ENCODE measurements at regions not wholly inside any gene's neighbourhood (a gene's known extent, or its start where the extent isn't known, plus 50 kb on each side); places are given as distances from the start of the nearest gene placed in this dataset.

- Histone ChIP-seq H3K79me2 (ENCODE audit: control insufficient read depth, insufficient read depth, low read length) (no peaks in the 10 kb centered on the region), H3K27ac (ENCODE audit: insufficient read depth, low read depth, low read length) (no peak overlapping the region), H2AFZ (ENCODE audit: low read depth, low read length) (no peak overlapping the region), H3K4me2 (ENCODE audit: insufficient read depth, low read length) (no peak overlapping the region), H3K27me3 (ENCODE audit: control insufficient read depth in 2 of 2, insufficient read depth in 2 of 2, low read length in 2 of 2) (no peaks in the 10 kb centered on the region), H3K9ac (replicated peaks; ENCODE audit: extremely low read depth, insufficient read depth, low read length) (no peak overlapping the region), H3K4me3 (replicated peaks in 1 of 3; ENCODE audit: insufficient read depth in 1 of 3, low read depth in 1 of 3, low read length in 3 of 3) (no peak overlapping the region), H4K20me1 (replicated peaks; ENCODE audit: control insufficient read depth, extremely low read depth, insufficient read depth, low read length) (no peaks in the 10 kb centered on the region), H3K4me1 (ENCODE audit: control insufficient read depth, extremely low read depth, insufficient read depth, low read length) (no peaks in the 10 kb centered on the region), H3K36me3 (ENCODE audit: control insufficient read depth in 2 of 2, extremely low read depth in 1 of 2, insufficient read depth in 2 of 2, low read length in 2 of 2) (no peaks in the 10 kb centered on the region), H3K9me1 (replicated peaks; ENCODE audit: control insufficient read depth, extremely low read depth, insufficient read depth, low read length) (no peaks in the 10 kb centered on the region), H3K9me3 (replicated peaks; ENCODE audit: control insufficient read depth, insufficient read depth, low read length) (peaks cover 2% of the 10 kb centered on the region)
- intact Hi-C loops (cut with micrococcal nuclease) (loop anchor here (1.0 to 5.0 kb wide), 5 partner anchors 422 to 830 kb away; partner anchors contain the start of genes KIF18A and METTL15), dilution Hi-C loops (cut with MboI; ENCODE audit: extremely low pct_ligation_motif_present, low sequenced_read_pairs) (no loop called here)
- CTCF ChIA-PET, result interaction anchor here (0.6 to 5.8 kb wide), 70 partner anchors 10 to 878 kb away, joined by 3 to 168 read pairs (median 4); partner anchors contain the start of genes BDNF, KIF18A and METTL15
- POLR2A ChIA-PET, result interaction anchor here (0.9 kb wide), 1 partner anchor 830 kb away, joined by 3 read pairs; no protein-coding TSS in a partner anchor
- no TSS peak for BruUV-seq (replicated peaks)
- peak; percentile 65 for DNase-seq (ENCODE audit: low read depth, low spot score)
- no peak for TF ChIP-seq POLR2AphosphoS5 (IDR thresholded peaks at IDR 0.05; ENCODE audit: insufficient read depth, low read depth, low read length)
- TF ChIP-seq CTCF (IDR thresholded peaks at IDR 0.05; ENCODE audit: extremely low read depth in 1 of 2, insufficient read depth in 1 of 2, low read depth in 1 of 2, low read length in 2 of 2), result peak; percentile 15 to 25
- no peak for FAIRE-seq
Measured at GRCh38 chr11:28529540-28530410, 421.6 kb downstream of the METTL15 start.

- H3K79me2 ChIP-seq (ENCODE audit: control insufficient read depth, insufficient read depth, low read length), result no peaks in the 10 kb centered on the region
- H3K27me3 ChIP-seq (ENCODE audit: control insufficient read depth in 2 of 2, insufficient read depth in 2 of 2, low read length in 2 of 2), result no peaks in the 10 kb centered on the region
- no peak for TF ChIP-seq EZH2 (IDR thresholded peaks at IDR 0.05; ENCODE audit: borderline replicate concordance, low read depth, low read length, severe bottlenecking)
- TF ChIP-seq FOS (IDR thresholded peaks at IDR 0.05; ENCODE audit: borderline replicate concordance, insufficient read depth, low read length), result no peak
- TF ChIP-seq GATA2 (IDR thresholded peaks at IDR 0.05; ENCODE audit: insufficient read depth, insufficient read length, low read depth, low read length), result no peak
- TF ChIP-seq MAX (IDR thresholded peaks at IDR 0.05; ENCODE audit: insufficient read depth, insufficient read length), result no peak
- TF ChIP-seq POLR2A (IDR thresholded peaks at IDR 0.05; ENCODE audit: low read depth, low read length), result no peak
- H3K9me1 ChIP-seq (replicated peaks; ENCODE audit: control insufficient read depth, extremely low read depth, insufficient read depth, low read length), result no peaks in the 10 kb centered on the region
- H3K4me1 ChIP-seq (ENCODE audit: control insufficient read depth, extremely low read depth, insufficient read depth, low read length), result no peaks in the 10 kb centered on the region
- no peaks in the 10 kb centered on the region for H4K20me1 ChIP-seq (replicated peaks; ENCODE audit: control insufficient read depth, extremely low read depth, insufficient read depth, low read length)
- no peak overlapping the region for H3K27ac ChIP-seq (ENCODE audit: insufficient read depth, low read depth, low read length)
- H3K36me3 ChIP-seq (ENCODE audit: control insufficient read depth in 2 of 2, extremely low read depth in 1 of 2, insufficient read depth in 2 of 2, low read length in 2 of 2), result no peaks in the 10 kb centered on the region
- DNase-seq (ENCODE audit: low read depth, low spot score) (no peak), FAIRE-seq (no peak)
- dilution Hi-C loops (cut with MboI; ENCODE audit: extremely low pct_ligation_motif_present, low sequenced_read_pairs), result no loop called here
- H3K9me3 ChIP-seq (replicated peaks; ENCODE audit: control insufficient read depth, insufficient read depth, low read length), result peaks cover 2% of the 10 kb centered on the region
- H3K4me2 ChIP-seq (ENCODE audit: insufficient read depth, low read length), result no peak overlapping the region
- CTCF ChIA-PET, result interaction anchor here (0.5 to 5.8 kb wide), 68 partner anchors 9 to 878 kb away, joined by 3 to 168 read pairs (median 4); partner anchors contain the start of genes BDNF, KIF18A and METTL15
- BruUV-seq (replicated peaks), result no TSS peak
- intact Hi-C loops (cut with micrococcal nuclease), result loop anchor here (1.0 to 5.0 kb wide), 5 partner anchors 422 to 830 kb away; partner anchors contain the start of genes KIF18A and METTL15
- no peak overlapping the region for H3K4me3 ChIP-seq (replicated peaks in 1 of 3; ENCODE audit: insufficient read depth in 1 of 3, low read depth in 1 of 3, low read length in 3 of 3)
- POLR2A ChIA-PET, result no interaction called here
- no peak overlapping the region for H3K9ac ChIP-seq (replicated peaks; ENCODE audit: extremely low read depth, insufficient read depth, low read length)
- H2AFZ ChIP-seq (ENCODE audit: low read depth, low read length), result no peak overlapping the region
Measured at GRCh38 chr11:28529046-28529445, 420.9 kb downstream of the METTL15 start.
